HEK293T (cell line): ENCODE measurements at regions not wholly inside any gene's neighbourhood (a gene's known extent, or its start where the extent isn't known, plus 50 kb on each side); places are given as distances from the start of the nearest gene placed in this dataset.

ENCODE experiments used
- ARNT ChIP-seq: fragments of 450-650 bp; IDR thresholded peaks from 2 replicates; pipeline ENCODE4 v1.6.1; 2017; ENCODE audit warnings: mild to moderate bottlenecking
- BHLHE40 ChIP-seq: fragments of 450-650 bp; IDR thresholded peaks from 2 replicates; pipeline ENCODE4 v1.6.1; 2016; ENCODE audit warnings: mild to moderate bottlenecking, moderate library complexity, borderline replicate concordance
- ELF4 ChIP-seq: fragments of 450-650 bp; IDR thresholded peaks from 2 replicates; pipeline ENCODE4 v1.6.1; 2017; ENCODE audit warnings: antibody characterized with exemption
- FOXK2 ChIP-seq: fragments of 450-650 bp; IDR thresholded peaks from 2 replicates; pipeline ENCODE4 v1.6.1; 2016; ENCODE audit warnings: mild to moderate bottlenecking
- FOXM1 ChIP-seq: fragments of 450-650 bp; IDR thresholded peaks from 2 replicates; pipeline ENCODE4 v1.6.1; 2017; ENCODE audit warnings: mild to moderate bottlenecking, borderline replicate concordance
- L3MBTL2 ChIP-seq: fragments of 450-650 bp; conservative IDR thresholded peaks from 2 replicates; pipeline ENCODE4 v1.6.1; 2016; ENCODE audit warnings: mild to moderate bottlenecking
- NFRKB ChIP-seq: fragments of 450-650 bp; IDR thresholded peaks from 2 replicates; pipeline ENCODE4 v1.6.1; 2016; ENCODE audit warnings: mild to moderate bottlenecking, moderate library complexity
- PKNOX1 ChIP-seq: fragments of 450-650 bp; IDR thresholded peaks from 2 replicates; pipeline ENCODE4 v1.6.1; 2016
- SP1 ChIP-seq: fragments of 450-650 bp; IDR thresholded peaks from 2 replicates; pipeline ENCODE4 v1.6.1; 2017
- SUZ12 ChIP-seq: fragments of 450-650 bp; IDR thresholded peaks from 2 replicates; pipeline ENCODE4 v1.6.1; 2016; ENCODE audit warnings: mild to moderate bottlenecking
- TARDBP ChIP-seq: fragments of 450-650 bp; IDR thresholded peaks from 2 replicates; pipeline ENCODE4 v1.6.1; 2016
- ZNF384 ChIP-seq: fragments of 450-650 bp; IDR thresholded peaks from 2 replicates; pipeline ENCODE4 v1.6.1; 2016

- TF ChIP-seq FOXK2 (no peak), SUZ12 (no peak), NFRKB (no peak), SP1 (no peak), PKNOX1 (no peak), FOXM1 (no peak), ZNF384 (no peak), TARDBP (no peak), BHLHE40 (no peak), ELF4 (no peak), ARNT (no peak), L3MBTL2 (no peak)
These were observed 153.9 kb upstream of the GORAB start for GRCh38 chr1:170377896-170378634.
